Keratinocyte (primary cell): ENCODE measurements at regions not wholly inside any gene's neighbourhood (a gene's known extent, or its start where the extent isn't known, plus 50 kb on each side); places are given as distances from the start of the nearest gene placed in this dataset.

Experiments used
- CTCF ChIP-seq, 3 experiments: IDR thresholded peaks in 1 of 3; conservative IDR thresholded peaks in 1 of 3; optimal IDR thresholded peaks in 1 of 3; 2 replicates in 2 of 3; 3 replicates in 1 of 3; pipeline versions ENCODE3 to v1.5.1; 2011; ENCODE audit warnings: low read length in 3 of 3, mild to moderate bottlenecking in 3 of 3, moderate library complexity in 2 of 3, control low read depth in 1 of 3, inconsistent platforms in 1 of 3; ENCODE audit not compliant: insufficient read depth in 2 of 3; ENCODE audit errors: extremely low read depth in 1 of 3
- EZH2 ChIP-seq: IDR thresholded peaks from one replicate; pipeline ENCODE4 v1.6.1; 2012; ENCODE audit warnings: inconsistent platforms, mild to moderate bottlenecking, low read length, moderate library complexity

GRCh38 chr12:126117502-126117901, 1052.3 kb downstream of the AACS start:
- no peak for TF ChIP-seq CTCF (optimal IDR thresholded peaks at IDR 0.05 in 1 of 3, IDR thresholded peaks at IDR 0.05 in 1 of 3, conservative IDR thresholded peaks at IDR 0.05 in 1 of 3; ENCODE audit: extremely low read depth in 1 of 3, insufficient read depth in 2 of 3, low read length in 3 of 3)
- TF ChIP-seq EZH2 = no peak
